Neural crest cell (in vitro differentiated cells): ENCODE measurements at regions not wholly inside any gene's neighbourhood (a gene's known extent, or its start where the extent isn't known, plus 50 kb on each side); places are given as distances from the start of the nearest gene placed in this dataset.

Experiments
- DNase-seq: peaks from one replicate; pipeline ENCODE4 v3.0.0; 2021; ENCODE audit warnings: low read depth, mixed read lengths, low spot score
- H3K27ac Mint-ChIP-seq: one replicate; pipeline ENCODE4 v1.8.0; 2021; ENCODE audit warnings: mild to moderate bottlenecking, mixed read lengths; ENCODE audit not compliant: unreplicated experiment
- H3K27me3 Mint-ChIP-seq: 2 replicates; pipeline ENCODE4 v1.8.0; 2021; ENCODE audit warnings: low read depth, mild to moderate bottlenecking, mixed read lengths
- H3K36me3 Mint-ChIP-seq: 2 replicates; pipeline ENCODE4 v1.8.0; 2021; ENCODE audit warnings: low read depth, mild to moderate bottlenecking, mixed read lengths
- H3K4me1 Mint-ChIP-seq: 2 replicates; pipeline ENCODE4 v1.8.0; 2021; ENCODE audit warnings: mixed read lengths
- H3K4me3 Mint-ChIP-seq: one replicate; pipeline ENCODE4 v1.8.0; 2021; ENCODE audit warnings: mild to moderate bottlenecking, mixed read lengths
- H3K9me3 Mint-ChIP-seq: 2 replicates; pipeline ENCODE4 v1.8.0; 2021; ENCODE audit warnings: mixed read lengths
- CTCF ChIP-seq: fragments of 200-600 bp; sonication (generic); conservative IDR thresholded peaks from 2 replicates; pipeline ENCODE4 v1.5.0; 2021; ENCODE audit warnings: antibody characterized with exemption, mild to moderate bottlenecking

GRCh38 chr14:87139299-87139698 is 853.7 kb downstream of the GALC start:
- no peak overlapping the region for H3K4me3 Mint-ChIP-seq
- DNase-seq, result no peak
- H3K27ac Mint-ChIP-seq, result no peak overlapping the region
- H3K36me3 Mint-ChIP-seq, result no peaks in the 10 kb centered on the region
- no peak for TF ChIP-seq CTCF
- no peaks in the 10 kb centered on the region for H3K27me3 Mint-ChIP-seq
- H3K4me1 Mint-ChIP-seq, result no peaks in the 10 kb centered on the region
- H3K9me3 Mint-ChIP-seq, result no peaks in the 10 kb centered on the region

GRCh38 chr14:87133073-87133801 is 859.7 kb downstream of the GALC start:
- H3K27me3 Mint-ChIP-seq, result no peaks in the 10 kb centered on the region
- no peak for TF ChIP-seq CTCF
- H3K9me3 Mint-ChIP-seq, result no peaks in the 10 kb centered on the region
- no peaks in the 10 kb centered on the region for H3K36me3 Mint-ChIP-seq
- no peak overlapping the region for H3K4me3 Mint-ChIP-seq
- H3K4me1 Mint-ChIP-seq, result no peaks in the 10 kb centered on the region
- no peak for DNase-seq
- H3K27ac Mint-ChIP-seq, result no peak overlapping the region

GRCh38 chr14:87131879-87132278 is 861.1 kb downstream of the GALC start:
- Mint-ChIP-seq H3K27me3 (no peaks in the 10 kb centered on the region), H3K4me1 (no peaks in the 10 kb centered on the region), H3K9me3 (no peaks in the 10 kb centered on the region), H3K4me3 (no peak overlapping the region), H3K36me3 (no peaks in the 10 kb centered on the region), H3K27ac (no peak overlapping the region)
- no peak for TF ChIP-seq CTCF
- no peak for DNase-seq

GRCh38 chr14:87122166-87122565 is 870.8 kb downstream of the GALC start:
- H3K27me3 Mint-ChIP-seq, result no peaks in the 10 kb centered on the region
- no peaks in the 10 kb centered on the region for H3K36me3 Mint-ChIP-seq
- H3K9me3 Mint-ChIP-seq, result peaks cover 7% of the 10 kb centered on the region
- no peak for TF ChIP-seq CTCF
- H3K4me3 Mint-ChIP-seq, result no peak overlapping the region
- no peak for DNase-seq
- H3K27ac Mint-ChIP-seq, result no peak overlapping the region
- H3K4me1 Mint-ChIP-seq, result no peaks in the 10 kb centered on the region

- no peak for DNase-seq
- H3K4me1 Mint-ChIP-seq, result no peaks in the 10 kb centered on the region
- H3K27ac Mint-ChIP-seq, result no peak overlapping the region
- TF ChIP-seq CTCF, result no peak
- peaks cover 7% of the 10 kb centered on the region for H3K9me3 Mint-ChIP-seq
- H3K27me3 Mint-ChIP-seq, result no peaks in the 10 kb centered on the region
- H3K4me3 Mint-ChIP-seq, result no peak overlapping the region
- no peaks in the 10 kb centered on the region for H3K36me3 Mint-ChIP-seq
Measured at GRCh38 chr14:87121716-87122115, 871.3 kb downstream of the GALC start.
